ENCODE measurements at regions not wholly inside any gene's neighbourhood (a gene's known extent, or its start where the extent isn't known, plus 50 kb on each side); places are given as distances from the start of the nearest gene placed in this dataset.

DNA sequence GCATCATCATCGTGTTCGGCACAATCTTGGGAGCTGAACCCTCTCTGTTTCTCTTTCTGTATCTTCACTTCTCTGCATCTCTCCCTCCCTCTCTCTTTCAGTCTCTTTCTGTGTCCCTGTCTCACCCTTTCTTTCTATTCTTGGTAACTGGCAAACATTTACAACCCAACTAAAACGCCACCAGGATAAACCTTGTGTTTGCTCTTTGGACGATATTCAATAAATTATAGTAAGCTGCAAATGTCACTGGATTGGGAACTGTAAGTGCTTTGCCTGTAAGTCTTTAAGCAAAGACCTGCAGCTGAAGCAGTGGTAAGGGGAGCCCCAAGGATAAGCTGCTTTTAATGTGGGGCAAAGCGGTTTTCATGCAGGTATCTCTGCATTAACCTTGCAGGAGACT is 558.0 kb upstream of the MKI67 start:
- Histone ChIP-seq H3K4me2 (ENCODE audit: insufficient read depth, low read length) (no peak overlapping the region), H3K36me3 (ENCODE audit: insufficient read depth, low read length) (no peaks in the 10 kb centered on the region), H3K79me2 (ENCODE audit: insufficient read depth, low read length) (no peaks in the 10 kb centered on the region), H3K9ac (ENCODE audit: low read depth, low read length) (no peak overlapping the region), H3K27me3 (ENCODE audit: insufficient read depth, low read length, poor library complexity) (peaks cover 22% of the 10 kb centered on the region), H2AFZ (ENCODE audit: low read depth, low read length) (no peak overlapping the region), H3K9me3 (ENCODE audit: insufficient read depth, low read length, severe bottlenecking) (no peaks in the 10 kb centered on the region), H4K20me1 (ENCODE audit: insufficient read depth, low read length) (no peaks in the 10 kb centered on the region), H3K4me1 (ENCODE audit: insufficient read depth, low read length) (no peaks in the 10 kb centered on the region), H3K27ac (ENCODE audit: low read length) (no peak overlapping the region), H3K4me3 (ENCODE audit: low read depth in 1 of 2, low read length in 2 of 2) (no peak overlapping the region)
- TF ChIP-seq EZH2 (IDR thresholded peaks at IDR 0.05; ENCODE audit: borderline replicate concordance, low read depth, low read length, severe bottlenecking) (no peak), CTCF (IDR thresholded peaks at IDR 0.05; ENCODE audit: borderline replicate concordance, extremely low read depth, low read length, poor library complexity, severe bottlenecking) (no peak)
- DNase-seq (no peak), ATAC-seq (ENCODE audit: insufficient read depth, low read depth) (no peak)

- Histone ChIP-seq H3K79me2 (ENCODE audit: insufficient read depth, low read length) (no peaks in the 10 kb centered on the region), H3K4me2 (ENCODE audit: insufficient read depth, low read length) (no peak overlapping the region), H4K20me1 (ENCODE audit: insufficient read depth, low read length) (no peaks in the 10 kb centered on the region), H3K27me3 (ENCODE audit: insufficient read depth, low read length, poor library complexity) (peaks cover 31% of the 10 kb centered on the region), H3K9me3 (ENCODE audit: insufficient read depth, low read length, severe bottlenecking) (no peaks in the 10 kb centered on the region), H3K36me3 (ENCODE audit: insufficient read depth, low read length) (no peaks in the 10 kb centered on the region), H3K4me1 (ENCODE audit: insufficient read depth, low read length) (no peaks in the 10 kb centered on the region), H3K4me3 (ENCODE audit: low read depth in 1 of 2, low read length in 2 of 2) (no peak overlapping the region), H2AFZ (ENCODE audit: low read depth, low read length) (no peak overlapping the region), H3K9ac (ENCODE audit: low read depth, low read length) (no peak overlapping the region), H3K27ac (ENCODE audit: low read length) (no peak overlapping the region)
- TF ChIP-seq CTCF (IDR thresholded peaks at IDR 0.05; ENCODE audit: borderline replicate concordance, extremely low read depth, low read length, poor library complexity, severe bottlenecking) = no peak
- TF ChIP-seq EZH2 (IDR thresholded peaks at IDR 0.05; ENCODE audit: borderline replicate concordance, low read depth, low read length, severe bottlenecking) = no peak
- no peak for DNase-seq
- no peak for ATAC-seq (ENCODE audit: insufficient read depth, low read depth)
Observed at GRCh38 chr10:128686630-128687278, 560.5 kb upstream of the MKI67 start.

DNA sequence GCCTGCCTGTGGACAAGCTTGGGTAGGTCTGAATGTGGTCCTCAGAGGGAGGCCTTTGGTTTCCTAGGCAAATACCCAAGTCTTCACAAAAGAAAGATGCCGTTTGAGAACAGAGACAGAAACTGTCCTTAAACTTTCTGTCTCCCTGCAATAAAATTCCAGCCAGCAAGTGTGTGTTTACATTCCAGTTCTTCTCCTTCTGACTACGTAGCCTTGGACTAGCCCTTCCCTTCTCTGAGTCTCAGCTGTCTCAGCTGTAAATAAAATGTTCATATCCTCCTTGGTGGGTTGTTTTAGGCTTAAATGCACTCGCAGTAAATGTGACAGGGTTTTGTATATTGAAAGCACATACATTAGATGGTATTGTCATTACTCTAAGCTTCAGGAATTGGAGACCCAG is 561.2 kb upstream of the MKI67 start:
- DNase-seq (no peak), ATAC-seq (ENCODE audit: insufficient read depth, low read depth) (no peak)
- no peak overlapping the region for H2AFZ ChIP-seq (ENCODE audit: low read depth, low read length)
- no peaks in the 10 kb centered on the region for H3K4me1 ChIP-seq (ENCODE audit: insufficient read depth, low read length)
- TF ChIP-seq EZH2 (IDR thresholded peaks at IDR 0.05; ENCODE audit: borderline replicate concordance, low read depth, low read length, severe bottlenecking) = no peak
- no peak for TF ChIP-seq CTCF (IDR thresholded peaks at IDR 0.05; ENCODE audit: borderline replicate concordance, extremely low read depth, low read length, poor library complexity, severe bottlenecking)
- no peak overlapping the region for H3K4me2 ChIP-seq (ENCODE audit: insufficient read depth, low read length)
- H3K27ac ChIP-seq (ENCODE audit: low read length) = no peak overlapping the region
- no peak overlapping the region for H3K4me3 ChIP-seq (ENCODE audit: low read depth in 1 of 2, low read length in 2 of 2)
- H3K9me3 ChIP-seq (ENCODE audit: insufficient read depth, low read length, severe bottlenecking) = no peaks in the 10 kb centered on the region
- H3K9ac ChIP-seq (ENCODE audit: low read depth, low read length) = no peak overlapping the region
- no peaks in the 10 kb centered on the region for H3K79me2 ChIP-seq (ENCODE audit: insufficient read depth, low read length)
- H3K36me3 ChIP-seq (ENCODE audit: insufficient read depth, low read length) = no peaks in the 10 kb centered on the region
- H3K27me3 ChIP-seq (ENCODE audit: insufficient read depth, low read length, poor library complexity) = peaks cover 36% of the 10 kb centered on the region
- H4K20me1 ChIP-seq (ENCODE audit: insufficient read depth, low read length) = no peaks in the 10 kb centered on the region
